ENCODE measurements at regions not wholly inside any gene's neighbourhood (a gene's known extent, or its start where the extent isn't known, plus 50 kb on each side); places are given as distances from the start of the nearest gene placed in this dataset.
A peak's percentile ranks its signal among the peaks of the same experiment; 100 is the strongest.

DNA sequence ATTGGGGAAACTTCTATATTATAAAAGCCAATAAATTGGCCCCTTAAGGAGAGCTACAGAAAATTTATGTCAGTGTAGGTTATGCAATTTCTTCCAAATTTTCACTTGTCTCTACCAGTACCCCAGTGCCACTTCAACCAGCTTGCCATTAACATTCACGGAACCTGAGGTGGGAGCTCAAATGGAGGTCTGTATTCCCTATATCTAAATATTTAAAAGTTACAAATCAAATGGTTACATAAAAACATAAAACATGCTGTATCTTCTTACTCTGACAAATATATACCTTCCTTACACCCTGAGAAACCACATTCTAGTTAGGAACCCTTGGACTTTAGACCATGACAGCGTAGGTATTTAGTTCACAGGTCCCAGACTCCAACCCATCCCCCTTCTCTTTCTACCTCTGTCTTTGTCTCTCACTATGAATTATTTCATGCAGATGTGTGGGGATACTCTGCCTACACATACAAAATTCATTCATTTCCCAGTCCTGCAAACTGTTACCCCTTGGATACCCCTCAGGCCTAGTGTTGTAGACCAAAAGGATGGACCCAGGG, 127.8 kb upstream of the PMFBP1 start:
- TF ChIP-seq, protein P1, sequence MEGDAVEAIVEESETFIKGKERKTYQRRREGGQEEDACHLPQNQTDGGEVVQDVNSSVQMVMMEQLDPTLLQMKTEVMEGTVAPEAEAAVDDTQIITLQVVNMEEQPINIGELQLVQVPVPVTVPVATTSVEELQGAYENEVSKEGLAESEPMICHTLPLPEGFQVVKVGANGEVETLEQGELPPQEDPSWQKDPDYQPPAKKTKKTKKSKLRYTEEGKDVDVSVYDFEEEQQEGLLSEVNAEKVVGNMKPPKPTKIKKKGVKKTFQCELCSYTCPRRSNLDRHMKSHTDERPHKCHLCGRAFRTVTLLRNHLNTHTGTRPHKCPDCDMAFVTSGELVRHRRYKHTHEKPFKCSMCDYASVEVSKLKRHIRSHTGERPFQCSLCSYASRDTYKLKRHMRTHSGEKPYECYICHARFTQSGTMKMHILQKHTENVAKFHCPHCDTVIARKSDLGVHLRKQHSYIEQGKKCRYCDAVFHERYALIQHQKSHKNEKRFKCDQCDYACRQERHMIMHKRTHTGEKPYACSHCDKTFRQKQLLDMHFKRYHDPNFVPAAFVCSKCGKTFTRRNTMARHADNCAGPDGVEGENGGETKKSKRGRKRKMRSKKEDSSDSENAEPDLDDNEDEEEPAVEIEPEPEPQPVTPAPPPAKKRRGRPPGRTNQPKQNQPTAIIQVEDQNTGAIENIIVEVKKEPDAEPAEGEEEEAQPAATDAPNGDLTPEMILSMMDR (IDR thresholded peaks at IDR 0.05): no peak
- Histone ChIP-seq H3K9me3 (no peaks in the 10 kb centered on the region), H3K36me3 (no peaks in the 10 kb centered on the region), H3K27ac (no peak overlapping the region), H3K4me3 (no peak overlapping the region), H3K4me1 (no peaks in the 10 kb centered on the region), H3K27me3 (no peaks in the 10 kb centered on the region)
- DNase-seq: no peak
- intact Hi-C loops (cut with DNase I): no loop called here
- no peak for ATAC-seq

DNA sequence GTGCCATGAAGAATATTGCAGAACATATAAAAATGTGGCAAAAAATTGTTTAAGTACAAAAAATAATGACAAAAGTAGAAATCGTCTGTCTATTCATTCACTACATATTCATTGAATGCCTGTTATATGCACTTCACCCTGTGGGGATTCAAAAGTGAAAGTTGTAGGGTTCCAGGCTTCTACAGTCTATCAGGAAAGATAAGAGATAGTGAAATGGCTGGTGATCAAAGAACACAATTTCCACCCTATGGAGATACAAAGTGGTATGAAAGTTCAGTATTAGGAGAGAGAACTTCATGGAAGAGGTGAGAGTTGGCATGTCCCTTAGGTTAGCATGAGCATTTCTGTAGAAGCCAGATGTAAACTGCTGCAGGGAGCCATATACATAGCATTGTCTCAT, 127.0 kb upstream of the PMFBP1 start:
- ATAC-seq (no peak), DNase-seq (no peak)
- H3K9me3 ChIP-seq: no peaks in the 10 kb centered on the region
- H3K4me1 ChIP-seq: no peaks in the 10 kb centered on the region
- no peak overlapping the region for H3K27ac ChIP-seq
- TF ChIP-seq, protein P1 (IDR thresholded peaks at IDR 0.05): no peak
- no peaks in the 10 kb centered on the region for H3K36me3 ChIP-seq
- intact Hi-C loops (cut with DNase I): no loop called here
- H3K4me3 ChIP-seq: no peak overlapping the region
- H3K27me3 ChIP-seq: no peaks in the 10 kb centered on the region

DNA sequence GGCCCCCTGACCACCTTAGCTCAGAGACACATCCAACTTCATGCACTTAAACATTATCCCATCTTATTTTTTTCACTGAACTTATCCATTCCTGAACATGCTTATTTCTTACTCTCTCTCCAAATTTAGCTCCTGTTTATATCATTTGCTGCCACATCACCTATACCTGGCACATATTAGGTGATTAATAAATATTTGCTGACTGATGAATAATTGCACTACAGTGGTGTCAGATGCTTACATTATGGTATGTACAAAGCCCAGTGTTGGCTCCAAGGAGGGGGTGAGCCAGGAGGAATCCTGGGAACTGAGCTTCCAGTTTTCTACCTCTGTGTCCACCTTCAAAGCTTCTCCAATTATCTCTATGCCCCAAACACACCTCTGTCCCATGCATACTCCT, 124.0 kb upstream of the PMFBP1 start:
- Histone ChIP-seq H3K9me3 (no peaks in the 10 kb centered on the region), H3K4me1 (no peaks in the 10 kb centered on the region), H3K27me3 (no peaks in the 10 kb centered on the region), H3K4me3 (no peak overlapping the region), H3K27ac (no peak overlapping the region), H3K36me3 (no peaks in the 10 kb centered on the region)
- DNase-seq (no peak), ATAC-seq (no peak)
- intact Hi-C loops (cut with DNase I): no loop called here
- TF ChIP-seq, protein P1 (IDR thresholded peaks at IDR 0.05): no peak

DNA sequence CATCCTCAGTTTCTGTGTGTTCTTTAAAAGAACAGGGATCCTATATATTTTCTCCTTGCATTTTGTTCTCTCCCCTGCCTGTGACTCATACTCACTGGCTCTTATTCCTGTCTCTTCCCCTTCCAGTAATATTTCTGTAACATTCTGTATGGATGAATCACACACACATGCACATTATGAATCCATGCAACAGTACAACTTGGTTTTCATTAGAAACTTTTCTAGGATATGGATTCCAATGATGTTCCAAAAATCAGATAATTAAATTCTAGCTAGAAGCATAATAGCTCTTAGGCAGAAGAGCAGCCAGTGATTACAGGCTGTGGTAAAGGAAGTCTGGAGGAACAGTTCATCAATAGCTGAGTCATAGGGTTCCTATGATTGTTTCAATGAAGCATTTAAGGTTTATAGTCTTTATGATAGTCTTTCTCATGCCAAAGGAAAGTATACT, 119.6 kb upstream of the PMFBP1 start:
- Histone ChIP-seq H3K4me1 (no peaks in the 10 kb centered on the region), H3K27me3 (no peaks in the 10 kb centered on the region), H3K9me3 (no peaks in the 10 kb centered on the region), H3K27ac (no peak overlapping the region), H3K4me3 (no peak overlapping the region), H3K36me3 (no peaks in the 10 kb centered on the region)
- peak; percentile 42 for ATAC-seq
- no peak for DNase-seq
- TF ChIP-seq, protein P1 (IDR thresholded peaks at IDR 0.05): no peak
- intact Hi-C loops (cut with DNase I): no loop called here

DNA sequence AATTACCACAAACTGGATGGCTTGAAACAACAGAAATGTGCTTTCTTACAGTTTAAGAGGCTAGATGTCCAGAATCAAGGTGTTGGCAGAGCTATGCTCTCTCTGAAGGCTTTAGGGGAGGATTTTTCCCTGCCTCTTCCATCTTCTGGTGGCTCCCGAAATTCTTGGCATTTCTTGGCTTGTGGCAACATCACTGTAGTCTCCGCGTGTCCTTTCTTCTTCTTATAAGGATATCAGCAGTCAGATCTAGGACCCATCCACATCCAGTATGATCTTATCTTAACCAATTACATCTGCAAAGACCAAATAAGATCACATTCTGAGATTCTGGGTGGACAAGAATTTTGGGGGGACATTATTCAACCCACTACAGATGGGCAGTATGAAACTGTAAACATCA, 119.2 kb upstream of the PMFBP1 start:
- no peak for ATAC-seq
- DNase-seq: no peak
- H3K36me3 ChIP-seq: no peaks in the 10 kb centered on the region
- no peaks in the 10 kb centered on the region for H3K9me3 ChIP-seq
- no peaks in the 10 kb centered on the region for H3K4me1 ChIP-seq
- intact Hi-C loops (cut with DNase I): no loop called here
- no peak overlapping the region for H3K4me3 ChIP-seq
- no peaks in the 10 kb centered on the region for H3K27me3 ChIP-seq
- TF ChIP-seq, protein P1 (IDR thresholded peaks at IDR 0.05): no peak
- H3K27ac ChIP-seq: no peak overlapping the region

DNA sequence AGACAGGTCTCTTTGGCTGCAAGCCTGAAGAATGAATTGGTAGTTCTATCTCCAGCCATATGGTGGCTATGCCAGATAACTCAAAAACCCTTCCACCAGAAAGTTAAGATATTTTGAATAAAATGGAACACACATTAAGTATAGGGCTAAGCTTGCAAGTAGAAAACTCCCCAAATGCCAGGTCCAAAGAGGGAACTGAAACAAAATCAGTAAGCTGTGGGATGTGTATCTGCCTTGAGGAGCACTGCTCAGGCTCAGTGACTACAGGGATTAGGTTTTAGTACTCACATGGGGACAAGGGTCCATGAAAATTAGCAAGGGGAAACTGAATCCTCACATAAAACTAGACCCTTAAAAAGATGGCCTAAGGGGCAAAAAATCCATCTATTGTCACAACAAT, 115.7 kb upstream of the PMFBP1 start:
- Histone ChIP-seq H3K4me3 (no peak overlapping the region), H3K9me3 (no peaks in the 10 kb centered on the region), H3K27me3 (no peaks in the 10 kb centered on the region), H3K36me3 (no peaks in the 10 kb centered on the region), H3K27ac (no peak overlapping the region), H3K4me1 (no peaks in the 10 kb centered on the region)
- ATAC-seq (no peak), DNase-seq (no peak)
- TF ChIP-seq, protein P1 (IDR thresholded peaks at IDR 0.05): no peak
- intact Hi-C loops (cut with DNase I): no loop called here
